Mesendoderm (in vitro differentiated cells): ENCODE measurements at regions not wholly inside any gene's neighbourhood (a gene's known extent, or its start where the extent isn't known, plus 50 kb on each side); places are given as distances from the start of the nearest gene placed in this dataset. TPM values are rescaled to one million over a fixed set of nuclear protein-coding genes. Genes with fewer than 3 reads are reported as not detected.

Experiments used
- small RNA-seq: library from polyadenylated mRNA; stranded (forward); fragments of <200 nt; extraction: miRNeasy Mini kit (QIAGEN cat#:217004); gene quantifications from one replicate; pipeline ENCODE3, GENCODE V24; 2013; ENCODE audit not compliant: insufficient read depth

Small RNA genes in the stretch of these regions (small RNA-seq; reads per million reads assigned to genes)
- not detected for gene AL161423.1
- gene HMGN2P39: not detected
- not detected for gene RNA5SP30
- gene RNU7-88P: not detected
- not detected for gene RNY4P29
